ENCODE measurements at regions not wholly inside any gene's neighbourhood (a gene's known extent, or its start where the extent isn't known, plus 50 kb on each side); places are given as distances from the start of the nearest gene placed in this dataset.

GRCh38 chr2:8595811-8596600 is 85.8 kb upstream of the ID2 start:
- Mint-ChIP-seq H3K4me1 (peaks cover 0 to 7% of the 10 kb centered on the region in 2 experiments; a peak in 1 of 4 replicates), H3K27ac (no peak overlapping the region; a peak in 1 of 7 replicates), H3K27me3 (ENCODE audit: low read depth) (peaks cover 2% of the 10 kb centered on the region), H3K4me3 (no peak overlapping the region), H3K36me3 (ENCODE audit: insufficient read depth in 1 of 3, low read depth in 3 of 3) (no peaks in the 10 kb centered on the region), H3K9me3 (no peaks in the 10 kb centered on the region)
- no peak for TF ChIP-seq CTCF (conservative IDR thresholded peaks at IDR 0.05)
- H3K56ac ChIP-seq (ENCODE audit: insufficient read length, low read depth, low read length) = no peak overlapping the region
- no peak overlapping the region for H2BK120ac ChIP-seq (ENCODE audit: low read depth, low read length, poor library complexity, severe bottlenecking)
- H4K91ac ChIP-seq (ENCODE audit: insufficient read length, low read depth, low read length) = no peak overlapping the region
- no peak overlapping the region for H3K14ac ChIP-seq (ENCODE audit: insufficient read depth, low read length)
- no peak overlapping the region for H3K27ac ChIP-seq (ENCODE audit: insufficient read length, low read depth, low read length)
- DNase-seq = no peak
- no peak overlapping the region for H2BK20ac ChIP-seq (ENCODE audit: low read depth, low read length, poor library complexity, severe bottlenecking)
- H3K4me1 ChIP-seq (ENCODE audit: insufficient read depth, low read length) = no peaks in the 10 kb centered on the region
- no peaks in the 10 kb centered on the region for H3K23me2 ChIP-seq (ENCODE audit: insufficient read length, low read depth, low read length, poor library complexity, severe bottlenecking)
- no peak overlapping the region for H3K4ac ChIP-seq (ENCODE audit: low read depth, low read length)
- H3K18ac ChIP-seq (ENCODE audit: insufficient read length, low read depth, low read length) = no peak overlapping the region
- H3T11ph ChIP-seq (ENCODE audit: low read length) = no peak overlapping the region
- H2BK12ac ChIP-seq (ENCODE audit: insufficient read length, low read depth, low read length) = no peak overlapping the region
- no peak overlapping the region for H3K23ac ChIP-seq (ENCODE audit: insufficient read length, low read depth, low read length)
- H2BK15ac ChIP-seq (ENCODE audit: low read depth, low read length) = no peak overlapping the region
- no peak overlapping the region for H3K9ac ChIP-seq (ENCODE audit: extremely low read depth, insufficient read length, low read length)
- H2BK5ac ChIP-seq (ENCODE audit: insufficient read length, low read length) = no peak overlapping the region
- H3K79me1 ChIP-seq (ENCODE audit: insufficient read depth, low read depth, low read length, poor library complexity, severe bottlenecking) = no peaks in the 10 kb centered on the region
- H3K4me2 ChIP-seq (ENCODE audit: insufficient read depth, insufficient read length, low read length) = no peak overlapping the region
- H3K9me3 ChIP-seq (ENCODE audit: control insufficient read depth, low read depth, low read length) = no peaks in the 10 kb centered on the region
- no peaks in the 10 kb centered on the region for H4K20me1 ChIP-seq (ENCODE audit: control insufficient read depth, insufficient read depth, insufficient read length)
- no peak overlapping the region for H2AK5ac ChIP-seq (ENCODE audit: insufficient read length, low read length)
- no peaks in the 10 kb centered on the region for H3K79me2 ChIP-seq (ENCODE audit: insufficient read depth, low read length)
- H4K5ac ChIP-seq (ENCODE audit: insufficient read length, low read depth, low read length) = no peak overlapping the region
- no peak overlapping the region for H4K8ac ChIP-seq (replicated peaks; ENCODE audit: insufficient read length, low read depth, low read length)
- no peak overlapping the region for H2AFZ ChIP-seq (ENCODE audit: low read length)
- H3K27me3 ChIP-seq (ENCODE audit: insufficient read depth, low read length) = no peaks in the 10 kb centered on the region
- WGBS (ENCODE audit: extremely low coverage, insufficient read length, low lambda C conversion rate) = no CpG with 5 or more reads among the region's 27 CpGs

All from H9 (cell line).